Right hindlimb (tissue), 1 donor: ENCODE measurements at regions not wholly inside any gene's neighbourhood (a gene's known extent, or its start where the extent isn't known, plus 50 kb on each side); places are given as distances from the start of the nearest gene placed in this dataset.
"Not testable (repeated sequence)": the region's sequence is repeated elsewhere in the genome, so short reads cannot be mapped to it uniquely, and the experiment has no call there.

ENCODE experiments used
- DNase-seq: peaks from one replicate; pipeline ENCODE4 v3.0.0-alpha.2; 2018

- DNase-seq = no peak
Measured at GRCh38 chr6:21335591-21335990, 258.0 kb upstream of the SOX4 start.

- DNase-seq = no peak
Measured at GRCh38 chr6:21337263-21337662, 256.3 kb upstream of the SOX4 start.

GRCh38 chr6:21340573-21340972 lies 253.0 kb upstream of the SOX4 start:
- no peak for DNase-seq

- no peak for DNase-seq
Measured at GRCh38 chr6:21341910-21342309, 251.6 kb upstream of the SOX4 start.

- DNase-seq = no peak
Measured at GRCh38 chr6:21342501-21342900, 251.1 kb upstream of the SOX4 start.

- DNase-seq = not testable (repeated sequence)
Measured at GRCh38 chr6:21345704-21346103, 247.8 kb upstream of the SOX4 start.

GRCh38 chr6:21348146-21348503 lies 245.4 kb upstream of the SOX4 start:
- DNase-seq = no peak

- peak; percentile 69 for DNase-seq
Measured at GRCh38 chr6:21348504-21349195, 244.9 kb upstream of the SOX4 start.

GRCh38 chr6:21349834-21350233 lies 243.7 kb upstream of the SOX4 start:
- DNase-seq = no peak

- no peak for DNase-seq
Measured at GRCh38 chr6:21350926-21351325, 242.6 kb upstream of the SOX4 start.

GRCh38 chr6:21352131-21352530 lies 241.4 kb upstream of the SOX4 start:
- DNase-seq = no peak

- DNase-seq = no peak
Measured at GRCh38 chr6:21354805-21355238, 238.7 kb upstream of the SOX4 start.

- DNase-seq = no peak
Measured at GRCh38 chr6:21355638-21356037, 237.9 kb upstream of the SOX4 start.

- DNase-seq = no peak
Measured at GRCh38 chr6:21357262-21357661, 236.3 kb upstream of the SOX4 start.

GRCh38 chr6:21359926-21360325 lies 233.6 kb upstream of the SOX4 start:
- DNase-seq = no peak

- no peak for DNase-seq
Measured at GRCh38 chr6:21360336-21360735, 233.2 kb upstream of the SOX4 start.

- DNase-seq = no peak
Measured at GRCh38 chr6:21367148-21367547, 226.4 kb upstream of the SOX4 start.

GRCh38 chr6:21367649-21368154 lies 225.8 kb upstream of the SOX4 start:
- no peak for DNase-seq

- DNase-seq = no peak
Measured at GRCh38 chr6:21371061-21371460, 222.5 kb upstream of the SOX4 start.

- peak; percentile 73 for DNase-seq
Measured at GRCh38 chr6:21371676-21372171, 221.8 kb upstream of the SOX4 start.

- DNase-seq = no peak
Measured at GRCh38 chr6:21375151-21376116, 218.1 kb upstream of the SOX4 start.

GRCh38 chr6:21377356-21377755 lies 216.2 kb upstream of the SOX4 start:
- no peak for DNase-seq

GRCh38 chr6:21381331-21381963 lies 212.1 kb upstream of the SOX4 start:
- no peak for DNase-seq
